Hematopoietic multipotent progenitor cell treated with erythropoietin and hydrocortisone succinate and interleukin-3 and kit ligand, for 15 days (in vitro differentiated cells): ENCODE measurements at regions not wholly inside any gene's neighbourhood (a gene's known extent, or its start where the extent isn't known, plus 50 kb on each side); places are given as distances from the start of the nearest gene placed in this dataset.

Source experiments
- DNase-seq: peaks from one replicate; pipeline ENCODE4 v3.0.0-alpha.2; 2015; ENCODE audit warnings: low spot score

DNA sequence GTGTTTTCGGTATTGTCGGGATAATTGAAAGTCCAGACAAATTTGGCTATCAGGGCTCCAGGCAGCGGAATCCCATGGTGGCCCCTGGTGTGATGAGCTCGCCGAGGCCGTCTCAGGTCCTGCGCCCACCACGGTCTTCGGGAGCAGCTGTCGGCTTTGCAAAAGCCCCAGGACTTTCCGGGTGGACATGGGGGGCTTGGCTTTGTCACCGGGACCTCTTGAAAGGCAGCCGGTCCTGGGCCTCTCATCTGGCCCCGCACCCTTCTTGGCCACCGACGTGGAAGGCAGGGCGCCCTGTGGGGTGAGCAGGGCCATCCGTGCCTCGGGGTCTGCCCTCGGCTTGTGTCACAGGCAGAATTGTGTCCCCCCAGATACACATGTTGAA lies 87.1 kb upstream of the ACTRT2 start:
- DNase-seq = no peak

DNA sequence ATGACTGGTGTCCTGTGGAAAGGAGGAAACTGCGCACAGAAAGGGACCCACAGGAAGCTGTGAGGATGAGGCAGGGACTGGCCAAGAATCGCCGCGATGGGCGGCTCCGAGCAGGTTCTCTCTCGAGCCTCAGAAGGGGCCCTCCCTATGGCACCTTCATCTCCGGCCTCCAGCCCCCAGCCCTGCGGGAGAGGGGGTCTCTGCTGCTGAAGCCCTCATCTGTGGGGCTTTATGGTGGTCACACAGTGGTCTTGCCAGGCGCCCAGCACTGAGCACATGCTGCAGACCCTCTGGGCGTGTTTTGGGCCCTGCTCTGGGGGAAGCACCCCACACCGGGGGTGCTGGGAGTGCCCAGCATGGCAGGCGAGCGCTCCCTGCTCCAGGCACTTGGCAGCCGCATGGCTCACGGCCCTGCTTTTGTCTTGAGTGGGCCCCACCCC lies 86.6 kb upstream of the ACTRT2 start:
- no peak for DNase-seq

DNA sequence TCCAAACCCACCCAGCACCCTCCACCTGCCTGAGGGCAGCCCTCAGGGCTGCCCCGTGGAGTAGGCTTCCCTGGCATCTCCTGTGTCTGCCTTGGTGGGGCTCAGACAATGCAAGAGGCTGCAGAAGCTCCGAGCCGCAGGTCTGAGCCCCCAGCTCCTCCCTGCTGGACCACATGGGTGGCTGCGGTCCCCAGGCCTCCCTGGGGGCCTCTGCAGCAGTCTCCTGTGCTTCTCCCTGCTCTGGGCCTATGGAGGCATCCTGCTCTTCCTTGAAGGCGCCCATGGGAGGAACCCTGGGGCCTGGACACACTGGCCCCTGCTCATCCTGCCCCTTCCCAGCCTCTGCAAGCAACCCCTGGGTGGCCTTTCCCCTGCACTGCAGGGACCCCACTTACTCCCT lies 86.1 kb upstream of the ACTRT2 start:
- DNase-seq = no peak

DNA sequence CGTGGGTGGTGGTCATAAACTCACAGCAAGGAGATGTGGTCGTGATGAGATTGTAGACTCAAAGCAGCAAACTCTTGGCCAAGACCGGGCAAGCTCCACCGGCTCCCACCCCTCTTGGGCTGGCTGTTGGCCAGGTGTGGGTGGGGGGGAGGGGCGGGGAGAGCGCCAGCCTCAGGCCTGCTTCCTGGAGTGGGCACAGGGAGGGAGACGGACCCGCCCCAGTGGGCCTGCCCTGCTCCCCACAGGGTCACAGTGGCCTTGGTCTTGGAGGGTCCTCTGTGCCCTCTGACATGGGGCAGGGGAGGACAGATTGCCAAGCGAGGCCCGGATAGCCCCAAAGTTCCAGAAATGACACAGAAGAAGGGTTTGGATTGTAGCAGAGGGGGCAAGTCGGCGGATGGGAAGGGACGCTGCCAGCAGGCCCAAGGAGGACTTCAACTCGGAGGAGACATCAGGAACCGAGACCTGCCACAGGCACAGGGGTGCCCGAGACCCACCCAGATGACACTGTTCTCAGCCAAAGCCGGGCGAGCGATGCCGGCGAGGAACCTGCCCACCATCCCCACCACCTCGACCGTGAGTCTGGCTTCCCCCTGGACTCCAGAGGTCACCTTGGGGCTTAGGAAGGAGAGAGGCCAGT lies 85.4 kb upstream of the ACTRT2 start:
- DNase-seq = no peak

DNA sequence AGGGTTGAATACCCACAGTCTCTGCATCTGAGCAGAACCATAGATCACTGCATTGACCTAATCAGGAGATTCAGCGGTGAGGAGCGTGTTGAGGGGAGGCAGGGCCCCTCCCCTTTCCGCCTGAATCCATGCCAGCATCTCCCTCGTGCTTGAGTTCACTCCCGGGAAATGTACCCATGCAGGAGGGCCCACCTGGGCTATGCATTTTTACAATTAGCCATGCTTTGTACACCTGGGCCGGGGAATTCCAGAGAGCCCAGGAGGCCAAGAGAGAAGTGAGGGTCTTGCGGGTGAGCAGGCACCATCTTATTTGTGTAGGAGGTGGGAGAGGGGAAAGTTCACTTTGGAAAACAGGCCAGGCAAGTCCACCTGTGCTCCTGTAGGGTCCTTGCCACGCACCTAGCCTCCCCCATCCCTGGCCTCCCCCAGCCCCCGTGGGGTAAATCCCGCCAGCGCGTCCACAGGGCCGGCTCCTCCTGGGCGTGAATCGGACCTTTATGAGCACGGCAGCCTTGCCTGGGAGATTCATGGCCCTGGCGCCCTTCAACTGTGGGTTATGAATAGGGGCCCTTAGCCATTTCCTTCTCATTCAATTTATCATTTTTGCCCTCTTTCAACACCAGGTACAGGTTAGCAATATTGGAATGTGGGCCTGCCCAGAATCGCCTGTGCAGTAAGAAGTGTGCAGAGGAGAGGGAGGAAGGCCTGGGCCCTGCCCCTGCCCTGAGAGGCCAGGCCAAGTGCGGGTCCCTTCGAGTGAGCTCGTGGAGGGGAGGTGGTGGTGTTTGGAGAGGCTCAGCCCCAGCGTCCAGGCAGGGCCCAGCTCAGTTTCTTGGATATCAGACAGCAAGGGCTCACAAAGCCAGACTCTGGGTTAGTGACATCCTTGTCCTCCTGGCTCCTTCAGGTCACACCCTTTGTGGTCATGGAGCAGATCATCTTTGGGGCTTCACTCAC lies 84.4 kb upstream of the ACTRT2 start:
- no peak for DNase-seq

DNA sequence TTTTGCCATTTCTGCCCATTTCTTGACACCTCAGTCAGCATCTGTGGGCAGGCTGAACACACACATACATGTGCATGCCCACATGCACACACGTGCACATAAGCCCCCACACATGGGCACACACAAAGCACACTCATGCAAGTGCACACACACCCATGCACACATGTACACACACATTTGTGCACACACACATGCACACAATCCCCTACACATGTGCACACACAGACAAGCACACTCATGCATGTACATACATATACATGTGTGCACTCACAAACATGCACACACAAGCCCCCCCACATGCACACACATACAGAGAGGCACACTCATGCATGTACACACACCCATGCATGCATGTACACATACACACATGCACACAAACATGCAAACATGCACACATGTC lies 83.5 kb upstream of the ACTRT2 start:
- no peak for DNase-seq

DNA sequence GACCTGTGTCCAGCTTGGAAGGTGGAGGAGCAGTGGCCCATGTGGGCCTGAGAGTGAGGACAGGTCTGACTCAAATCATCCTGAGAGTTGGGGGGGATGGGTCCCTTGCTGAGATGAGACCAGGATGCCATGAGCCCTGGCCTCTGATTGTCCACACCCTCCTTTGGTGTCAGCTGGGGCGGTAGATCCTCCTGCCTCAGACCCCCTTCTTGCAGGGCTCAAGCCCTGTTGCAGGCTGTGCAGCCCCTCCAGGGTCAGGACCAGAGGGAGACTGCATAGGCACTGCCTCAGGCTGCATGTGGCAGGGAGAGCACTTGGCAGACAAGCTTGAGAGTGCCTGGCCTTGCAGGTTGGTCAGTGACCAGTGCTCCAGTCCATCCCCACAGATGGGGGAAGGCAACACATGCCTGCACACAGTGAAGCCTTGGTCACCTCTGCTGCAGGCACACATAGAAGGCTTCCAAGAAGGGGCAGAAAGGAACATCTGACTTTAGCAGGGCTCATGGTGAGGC lies 82.2 kb upstream of the ACTRT2 start:
- DNase-seq = no peak

DNA sequence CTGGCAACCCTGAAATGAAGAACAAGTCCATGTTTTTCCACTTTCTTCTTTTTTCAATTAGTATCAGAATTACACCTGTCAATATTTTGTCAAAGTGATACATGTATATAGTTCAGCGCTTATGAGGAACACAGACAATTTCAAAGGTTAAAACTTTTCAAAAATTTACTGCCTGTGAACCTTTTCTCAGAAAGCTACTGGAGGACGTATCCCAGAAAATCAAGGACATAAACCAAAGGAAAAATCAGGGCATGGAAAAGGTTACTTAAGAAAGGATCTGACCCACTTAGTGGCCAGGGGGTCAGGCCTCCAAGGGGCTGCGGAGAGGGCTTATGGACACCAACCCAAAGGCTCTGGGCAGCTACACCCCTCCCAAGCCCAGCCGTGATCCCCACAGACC lies 81.1 kb upstream of the ACTRT2 start:
- no peak for DNase-seq

DNA sequence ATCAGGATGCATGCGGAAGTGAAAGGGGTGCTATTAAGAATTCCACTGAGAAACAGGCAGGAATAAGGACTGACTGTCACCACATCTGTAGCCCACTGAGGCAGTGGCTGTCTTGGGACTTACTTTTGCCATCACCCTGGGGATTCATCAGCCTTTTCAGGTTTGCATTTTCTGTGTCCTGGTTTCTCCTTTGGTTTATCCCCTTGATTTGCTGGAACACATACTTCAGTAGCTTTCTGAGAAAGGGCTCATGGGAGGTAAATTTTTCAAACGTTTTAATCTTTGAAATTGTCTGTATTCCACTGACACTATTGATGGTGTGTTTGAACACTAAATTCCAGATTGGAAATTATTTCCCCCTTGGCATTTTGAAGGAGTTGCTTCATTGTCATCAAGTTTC lies 80.2 kb upstream of the ACTRT2 start:
- DNase-seq = no peak

DNA sequence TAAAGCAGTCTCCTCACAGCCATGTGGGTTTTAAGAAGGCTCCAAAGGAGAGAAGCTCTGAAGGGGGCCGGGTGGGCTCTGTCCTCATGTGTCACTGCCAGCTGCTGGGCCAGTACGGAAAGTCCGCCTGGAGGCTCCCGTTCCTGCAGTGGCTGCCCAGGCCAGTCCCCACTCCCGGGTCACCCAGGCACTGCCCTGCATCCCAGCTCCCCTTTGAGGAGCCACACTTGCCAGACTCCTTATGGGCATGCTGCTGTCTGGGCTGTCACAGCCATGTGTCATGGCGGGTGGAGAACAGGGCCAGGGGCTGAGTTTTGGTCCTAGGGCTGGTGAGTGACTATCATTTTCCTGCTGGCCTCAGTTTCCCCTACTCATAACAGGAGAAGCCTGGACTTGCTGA lies 79.4 kb upstream of the ACTRT2 start:
- no peak for DNase-seq

DNA sequence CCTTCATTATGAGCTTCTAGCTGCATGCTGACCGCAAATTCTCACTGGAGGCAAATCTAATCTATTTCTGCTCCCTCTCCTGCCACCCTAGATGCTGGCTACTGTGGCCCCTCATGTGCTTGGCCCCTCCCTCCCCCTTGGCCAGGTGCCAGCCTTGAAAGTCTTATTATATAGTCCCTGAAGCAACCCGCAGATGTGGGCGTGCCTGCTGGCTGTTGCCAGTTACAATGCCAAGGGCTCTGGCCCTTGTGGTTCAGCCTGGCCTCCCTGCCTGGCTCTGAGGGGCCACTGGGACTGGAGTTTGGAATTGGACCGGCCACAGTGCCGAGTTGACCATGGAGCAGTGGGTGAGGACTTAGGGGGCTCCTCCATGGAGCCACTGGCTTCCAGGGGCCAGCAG lies 78.9 kb upstream of the ACTRT2 start:
- no peak for DNase-seq

DNA sequence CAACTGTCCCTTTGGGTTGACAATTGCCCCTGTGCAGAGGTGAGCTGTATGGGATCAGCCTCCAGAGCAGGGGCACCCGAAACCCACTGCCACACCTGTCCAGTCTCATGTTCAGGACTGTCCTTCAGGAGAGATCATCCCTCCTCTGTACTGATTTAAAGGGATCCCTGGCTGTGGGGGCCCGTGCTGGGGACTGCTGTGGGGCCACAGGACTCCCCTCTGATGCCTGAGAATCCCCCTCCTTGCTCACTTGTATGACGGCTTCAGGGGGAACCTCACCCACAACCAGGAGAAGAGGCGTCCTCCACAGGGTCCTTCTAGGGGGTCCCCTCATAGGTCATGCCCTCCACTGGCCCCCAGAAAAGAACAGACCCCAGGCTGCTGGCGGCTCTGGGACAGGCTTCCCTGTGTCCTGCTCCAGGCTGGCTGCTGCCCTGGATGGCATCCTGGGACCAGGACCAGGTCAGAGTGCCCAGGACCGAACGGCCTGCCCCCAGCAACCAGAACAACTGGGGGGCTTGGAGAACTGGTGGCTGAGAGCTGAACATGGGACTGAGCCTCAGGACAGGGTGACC lies 77.5 kb upstream of the ACTRT2 start:
- no peak for DNase-seq

DNA sequence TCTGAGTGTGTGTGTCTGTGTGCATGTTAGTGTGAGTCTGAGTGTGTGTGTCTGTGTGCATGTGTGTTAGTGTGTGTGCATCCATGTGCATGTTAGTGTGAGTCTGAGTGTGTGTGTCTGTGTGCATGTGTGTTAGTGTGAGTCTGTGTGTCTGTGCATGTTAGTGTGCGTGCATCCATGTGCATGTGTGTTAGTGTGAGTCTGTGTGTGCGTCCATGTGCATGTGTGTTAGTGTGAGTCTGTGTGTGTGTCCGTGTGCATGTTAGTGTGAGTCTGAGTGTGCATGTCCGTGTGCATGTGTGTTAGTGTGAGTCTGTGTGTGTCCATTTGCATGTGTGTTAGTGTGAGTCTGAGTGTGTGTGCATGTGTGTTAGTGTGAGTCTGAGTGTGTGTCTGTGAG lies 76.6 kb upstream of the ACTRT2 start:
- no peak for DNase-seq

DNA sequence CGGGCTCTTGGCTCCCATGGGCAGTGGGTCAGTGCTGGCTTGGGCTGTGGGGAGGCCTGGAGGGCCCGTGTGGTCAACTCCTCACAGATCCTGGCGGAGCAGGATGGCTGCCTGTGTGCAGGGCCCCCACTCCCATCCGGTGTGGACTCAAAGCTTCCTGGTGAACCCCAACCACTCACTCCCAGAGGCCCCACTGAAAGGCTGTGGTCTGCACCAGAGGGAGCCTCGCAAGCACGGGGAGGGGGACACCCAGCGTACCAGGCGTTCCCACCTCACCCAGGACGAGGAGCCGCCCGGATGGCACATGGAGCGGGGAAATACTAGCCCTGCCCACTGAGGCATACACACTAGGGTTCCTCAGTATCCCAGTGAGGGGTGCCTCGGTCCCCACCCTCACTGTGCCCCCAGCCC lies 75.4 kb upstream of the ACTRT2 start:
- no peak for DNase-seq

DNA sequence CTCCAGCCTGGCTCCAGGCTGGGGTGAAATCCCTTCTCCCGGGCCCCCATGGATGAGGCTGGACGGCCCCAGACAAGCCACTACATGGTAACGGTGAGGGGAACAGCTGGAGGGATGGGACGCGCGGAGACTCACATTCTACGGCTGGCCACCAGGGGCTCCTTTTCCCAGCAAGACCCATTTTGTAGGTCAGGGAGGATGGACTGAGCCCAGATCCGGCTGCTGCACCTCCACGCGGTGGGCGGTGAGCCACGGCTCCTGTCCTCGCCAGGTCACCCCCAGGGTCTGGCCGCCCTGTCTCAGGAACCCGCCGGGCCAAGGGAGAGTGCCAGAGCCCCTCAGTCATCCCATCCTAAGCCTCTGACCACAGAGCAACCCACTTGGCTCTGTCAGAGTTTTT lies 75.0 kb upstream of the ACTRT2 start:
- no peak for DNase-seq

DNA sequence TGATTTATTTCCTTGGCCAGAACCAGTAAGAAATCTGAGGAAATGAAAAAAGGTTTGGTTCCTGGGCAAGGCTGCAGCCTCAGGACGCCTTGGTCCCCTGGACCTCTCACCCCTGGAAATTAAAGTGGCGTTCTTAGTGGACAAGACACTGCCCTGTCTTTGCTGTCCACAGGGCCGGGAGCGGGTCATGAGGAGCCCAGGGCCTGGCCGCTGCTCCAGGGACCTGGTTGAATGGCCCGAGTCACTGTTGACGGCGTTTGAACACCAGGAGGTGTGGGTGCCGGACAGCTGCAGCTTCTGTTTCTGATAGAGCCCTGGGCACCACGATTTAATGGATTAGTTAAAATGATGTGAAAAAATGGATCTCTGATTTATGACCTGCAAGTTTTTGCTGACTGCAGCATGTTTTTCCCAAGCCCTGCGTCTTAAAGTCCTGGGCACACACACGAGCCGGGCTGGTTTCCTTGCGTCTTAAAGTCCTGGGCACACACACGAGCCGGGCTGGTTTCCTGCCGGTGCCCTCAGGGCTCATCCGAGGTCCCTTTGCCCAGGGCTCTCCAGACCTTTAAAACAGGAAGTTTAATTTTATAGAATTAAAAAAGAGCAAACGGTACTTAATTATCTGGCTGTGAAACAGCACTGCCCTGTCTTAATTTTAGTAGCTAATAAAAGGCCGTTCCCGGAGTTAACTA lies 74.1 kb upstream of the ACTRT2 start:
- no peak for DNase-seq

DNA sequence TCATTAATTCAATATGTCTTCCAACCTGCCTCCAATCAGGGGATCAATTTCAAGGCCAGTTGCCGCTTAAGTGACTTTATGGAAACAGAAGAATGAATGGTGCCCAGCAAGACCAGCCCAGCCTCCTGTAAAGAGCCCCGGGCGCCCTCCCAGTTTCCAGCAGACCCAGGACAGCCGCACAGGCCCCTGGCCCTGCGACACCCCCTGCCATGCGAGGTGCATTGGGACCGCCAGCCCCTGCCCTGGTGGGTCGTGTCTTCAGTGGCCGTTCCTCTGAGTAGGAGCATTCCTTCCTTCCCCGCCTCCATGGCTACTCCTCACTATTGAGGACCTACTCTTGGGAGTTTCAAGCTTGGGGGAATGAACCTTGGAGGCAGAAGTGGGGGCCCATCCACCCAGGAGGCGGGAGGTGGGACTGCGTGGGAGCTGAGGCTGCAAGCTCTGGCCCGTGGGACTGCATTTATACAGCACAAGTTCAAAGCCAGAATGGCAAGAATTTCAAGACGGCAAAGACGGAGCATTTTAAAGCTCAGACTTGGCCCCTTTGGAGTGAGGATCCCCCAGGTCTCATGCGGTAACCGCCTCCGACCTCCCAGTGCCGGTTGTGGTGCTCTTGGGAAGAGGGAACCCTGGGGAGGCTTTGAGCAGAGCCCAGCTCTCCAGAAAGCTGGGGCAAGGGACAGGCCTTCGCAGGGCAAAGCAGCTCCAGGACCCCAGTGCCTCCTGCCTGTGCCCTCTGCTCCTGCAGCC lies 73.1 kb upstream of the ACTRT2 start:
- no peak for DNase-seq

DNA sequence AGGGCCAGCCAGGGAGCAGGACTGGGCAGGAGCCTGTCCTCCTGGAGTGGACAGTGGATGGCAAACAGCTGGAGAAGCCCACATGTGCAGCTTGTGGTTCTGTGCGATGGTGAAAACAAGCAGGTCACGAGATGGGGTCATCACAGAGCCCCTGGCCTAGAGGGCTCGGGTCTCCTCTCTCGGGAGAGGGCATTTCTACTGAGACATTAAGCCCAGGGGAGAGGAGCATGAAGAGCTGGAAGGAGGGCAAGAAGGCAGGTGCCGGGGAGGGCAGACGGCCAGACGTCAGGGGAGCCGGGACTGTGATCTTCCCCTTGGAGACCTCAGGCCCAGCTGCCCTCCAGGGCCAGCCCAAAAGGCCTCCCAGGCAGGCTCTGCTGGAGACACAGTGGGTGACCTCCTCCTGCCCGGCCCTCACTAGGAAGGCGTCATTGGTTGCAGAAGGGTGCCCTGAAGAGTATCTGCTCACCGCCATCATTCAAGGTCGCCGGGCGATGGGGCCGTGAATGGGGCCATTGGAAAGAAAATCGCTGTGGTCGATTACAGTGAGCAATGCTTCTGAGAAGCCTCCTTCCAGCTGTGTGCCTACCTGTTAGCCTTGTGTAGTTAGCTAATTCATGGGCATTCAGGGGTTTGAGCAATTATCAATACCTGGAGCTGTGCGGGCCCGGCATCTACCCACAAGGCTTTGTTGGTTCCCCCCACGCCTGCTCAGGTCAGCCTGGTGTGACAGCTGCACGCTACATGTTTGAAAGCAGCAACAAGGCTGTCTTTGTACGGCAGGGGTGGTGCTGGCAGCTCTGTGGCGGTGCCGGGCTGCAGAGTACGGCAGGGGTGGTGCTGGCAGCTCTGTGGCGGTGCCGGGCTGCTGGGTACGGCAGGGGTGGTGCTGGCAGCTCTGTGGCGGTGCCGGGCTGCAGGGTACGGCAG lies 72.3 kb upstream of the ACTRT2 start:
- no peak for DNase-seq

DNA sequence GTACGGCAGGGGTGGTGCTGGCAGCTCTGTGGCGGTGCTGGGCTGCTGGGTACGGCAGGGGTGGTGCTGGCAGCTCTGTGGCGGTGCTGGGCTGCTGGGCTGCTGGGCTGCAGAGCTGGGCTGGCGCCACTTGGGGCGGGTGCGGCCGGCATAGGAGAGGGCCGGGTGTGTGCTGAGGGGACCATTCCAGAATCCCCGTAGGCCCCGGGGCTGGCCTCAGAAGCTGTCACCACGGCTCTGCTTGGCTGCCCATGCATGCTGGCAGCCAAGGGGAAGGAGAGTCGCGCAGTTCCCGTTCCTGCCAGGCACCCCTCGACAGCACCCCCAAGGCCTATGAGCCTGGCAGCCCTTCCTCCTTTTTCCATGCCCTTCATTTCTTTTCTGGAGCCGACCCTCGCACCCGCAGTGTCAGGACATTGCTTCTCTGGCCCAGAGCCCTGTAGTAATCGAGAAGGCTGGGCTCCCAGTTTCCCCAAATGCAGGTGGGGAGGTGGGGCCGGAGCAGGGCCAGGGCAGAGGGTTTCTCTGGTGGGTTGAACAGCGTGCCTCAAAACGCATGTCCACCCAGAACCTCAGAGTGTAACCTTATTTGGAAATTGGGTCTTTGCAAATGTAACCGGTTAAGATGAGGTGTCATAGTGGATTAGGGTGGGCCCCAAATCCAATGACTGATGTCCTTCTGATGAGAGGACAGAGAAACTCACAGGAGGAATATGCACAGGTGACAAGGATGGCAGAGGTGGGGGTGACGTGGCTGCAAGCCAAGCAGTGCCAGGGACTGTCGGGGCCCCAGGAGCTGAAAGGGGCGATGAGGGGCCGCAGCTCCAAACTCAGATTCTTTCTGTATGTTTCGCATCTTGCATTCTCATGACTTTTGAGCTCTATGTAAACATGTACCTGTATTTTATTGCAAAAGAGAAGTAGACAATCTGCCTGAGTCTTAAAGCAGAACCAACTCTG lies 71.0 kb upstream of the ACTRT2 start:
- no peak for DNase-seq
